GM21528 (cell line): ENCODE measurements at regions not wholly inside any gene's neighbourhood (a gene's known extent, or its start where the extent isn't known, plus 50 kb on each side); places are given as distances from the start of the nearest gene placed in this dataset.
"Not testable (repeated sequence)": the region's sequence is repeated elsewhere in the genome, so short reads cannot be mapped to it uniquely, and the experiment has no call there.

Experiments used
- ATAC-seq: cut with Tn5 transposase; IDR thresholded peaks from one replicate; pipeline ENCODE4 v1.9.1; 2021; ENCODE audit warnings: mild to moderate bottlenecking, moderate library complexity; ENCODE audit not compliant: unreplicated experiment, low FRiP score

DNA sequence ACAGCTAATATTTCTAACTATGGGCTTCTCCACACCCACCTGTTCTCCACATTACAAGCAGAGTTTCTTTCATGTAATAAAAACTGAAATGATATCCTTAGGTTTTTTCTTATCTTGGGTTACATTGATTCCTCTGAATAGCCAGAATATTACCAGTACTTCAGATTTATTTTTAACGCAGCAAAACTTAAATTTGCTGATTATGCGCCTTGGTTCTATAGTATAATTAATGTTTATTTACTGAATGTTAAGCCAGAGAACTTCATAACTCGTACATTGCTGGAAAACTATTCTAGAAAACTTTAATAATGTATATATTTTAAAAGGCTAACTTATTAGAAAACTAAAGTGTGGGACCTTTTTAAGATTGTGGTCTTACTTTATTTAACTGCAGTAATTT is 577.2 kb downstream of the PRKD1 start:
- no peak for ATAC-seq

DNA sequence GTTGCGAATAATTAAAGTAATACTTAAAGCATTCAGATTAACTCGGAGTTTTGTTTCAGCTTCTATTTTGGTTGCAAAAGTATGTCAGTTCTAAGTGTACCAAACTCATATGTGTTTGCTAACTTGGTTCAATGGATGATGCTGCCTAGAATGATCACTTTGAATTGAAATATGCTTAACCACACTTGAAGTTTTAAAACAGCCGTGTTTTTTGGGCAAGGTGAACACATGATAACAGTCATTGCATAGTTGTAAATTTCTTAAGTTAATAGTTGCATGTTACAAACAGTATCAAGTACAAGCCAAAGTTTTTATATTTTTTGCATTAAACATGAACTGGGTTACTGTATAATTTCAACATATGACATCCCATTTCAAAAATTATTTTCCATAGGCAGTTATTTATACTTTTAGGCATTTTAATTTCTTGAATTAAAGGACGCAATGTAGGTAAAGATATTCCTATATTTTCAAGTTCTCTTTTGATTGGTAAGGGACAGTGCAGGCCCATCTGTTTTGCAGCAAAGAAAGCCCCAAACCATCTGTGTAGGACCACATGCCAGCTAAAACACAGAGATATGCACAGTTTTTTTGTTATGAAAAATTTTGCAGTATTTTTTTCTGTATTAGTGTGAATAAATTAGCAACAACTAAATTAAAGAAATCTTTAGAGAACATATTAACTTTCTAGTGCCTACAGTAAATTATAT is 575.5 kb downstream of the PRKD1 start:
- no peak for ATAC-seq

DNA sequence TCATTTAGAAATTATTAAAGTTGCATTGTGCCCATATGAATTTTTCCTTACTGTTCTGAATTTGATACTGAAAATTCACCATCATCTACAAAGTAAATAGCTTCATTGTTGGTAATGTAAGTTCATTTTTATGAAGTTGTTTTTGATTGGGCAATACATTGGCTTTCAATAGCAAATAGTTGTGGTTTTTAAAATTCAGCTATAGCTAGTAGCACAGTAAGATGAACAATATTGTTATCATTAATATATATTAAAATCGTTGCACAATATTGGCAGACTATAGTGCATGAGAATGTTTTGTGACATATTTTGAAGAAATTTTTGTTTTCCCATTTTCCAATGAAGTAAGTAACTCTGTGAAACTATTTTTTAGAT is 575.0 kb downstream of the PRKD1 start:
- ATAC-seq = no peak

DNA sequence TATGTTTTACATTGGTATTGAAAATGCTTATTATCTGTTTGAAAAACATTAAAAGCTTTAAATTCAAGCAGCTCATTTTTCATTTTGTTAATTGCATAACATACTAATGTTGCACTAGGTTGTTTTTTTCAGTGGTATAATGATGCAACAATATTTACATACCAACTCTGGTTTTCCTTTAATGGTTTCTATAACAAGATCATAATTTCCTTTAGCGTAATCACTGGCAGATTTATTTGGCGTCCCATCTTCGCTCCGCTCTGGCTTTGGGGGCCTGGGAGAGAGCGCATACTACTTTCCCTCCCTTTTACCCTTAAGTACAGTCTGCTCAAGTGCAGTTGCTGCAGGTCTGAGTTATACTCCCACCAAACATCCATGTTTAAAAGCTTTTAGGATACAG is 574.1 kb downstream of the PRKD1 start:
- ATAC-seq = no peak

DNA sequence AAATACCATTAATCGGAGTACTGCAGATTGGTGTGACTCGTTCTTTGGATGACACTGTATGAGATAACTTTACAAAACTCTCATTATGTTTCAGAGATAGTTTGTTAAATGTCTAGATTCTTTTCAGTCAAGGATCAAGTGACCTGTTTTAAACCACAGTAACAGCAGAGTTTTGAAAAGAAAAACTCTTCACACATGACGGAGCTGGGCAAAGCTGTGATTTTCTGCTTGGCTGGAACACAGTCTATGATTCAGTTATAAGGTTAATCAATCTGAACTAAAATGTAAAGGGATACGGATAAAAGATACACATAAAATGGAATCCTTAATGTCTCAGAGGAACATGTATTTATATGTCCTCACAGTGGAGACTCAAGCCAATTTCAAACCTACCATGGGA is 573.2 kb downstream of the PRKD1 start:
- no peak for ATAC-seq

DNA sequence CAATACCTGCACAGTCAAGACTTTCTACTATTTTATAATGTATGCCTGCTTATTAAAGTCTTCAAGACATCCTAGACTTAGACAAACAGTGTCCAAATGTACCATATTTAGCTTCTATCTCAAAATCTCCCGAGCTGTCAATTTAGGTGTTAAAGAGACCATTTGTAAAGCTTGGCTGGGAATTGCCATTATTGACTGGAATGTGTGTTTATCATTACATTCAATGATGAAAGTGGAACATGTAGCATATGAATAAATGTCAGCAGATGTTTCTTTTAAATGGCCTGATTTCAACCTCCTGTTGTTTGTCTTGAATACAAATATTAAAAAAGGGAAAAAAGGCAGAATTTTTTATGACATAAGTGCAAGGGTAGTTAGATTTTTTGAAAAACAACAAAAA is 572.3 kb downstream of the PRKD1 start:
- no peak for ATAC-seq

DNA sequence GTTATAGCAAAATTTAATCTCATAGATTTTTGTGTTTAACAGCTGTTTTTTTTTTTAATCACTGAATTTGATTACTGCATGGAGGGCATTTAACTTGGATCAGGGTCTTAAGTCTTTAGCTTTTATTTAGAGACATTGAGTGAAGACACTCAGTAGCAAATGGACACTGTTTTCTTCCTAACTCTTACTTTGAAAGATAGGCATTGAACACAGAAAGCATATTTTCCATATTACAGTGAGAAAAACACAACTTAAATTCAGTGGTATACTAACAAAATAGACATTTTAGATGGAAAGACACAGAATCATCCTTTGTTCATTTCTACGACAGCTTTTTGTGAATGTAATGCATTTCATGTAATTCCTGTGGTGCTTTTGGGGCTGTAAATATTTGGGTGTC is 571.8 kb downstream of the PRKD1 start:
- no peak for ATAC-seq

DNA sequence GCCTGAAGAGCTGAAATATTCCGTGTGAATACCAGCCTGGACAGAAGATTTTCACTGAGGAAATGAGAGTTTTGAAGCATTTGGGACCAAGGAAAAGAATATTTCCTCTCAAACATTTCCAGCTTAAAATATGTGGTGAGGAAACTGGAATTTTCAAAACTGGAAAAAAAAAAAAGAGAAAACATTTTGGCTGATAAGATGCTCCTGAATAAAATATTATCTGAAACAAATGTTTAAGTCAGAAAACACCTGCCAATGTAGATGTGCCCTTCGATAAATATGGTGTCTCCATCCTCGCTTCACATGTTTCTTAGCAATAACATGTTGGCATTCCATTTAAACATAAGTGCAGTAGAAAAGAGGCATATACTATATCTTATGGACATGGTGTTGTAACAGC is 567.0 kb downstream of the PRKD1 start:
- ATAC-seq = no peak

DNA sequence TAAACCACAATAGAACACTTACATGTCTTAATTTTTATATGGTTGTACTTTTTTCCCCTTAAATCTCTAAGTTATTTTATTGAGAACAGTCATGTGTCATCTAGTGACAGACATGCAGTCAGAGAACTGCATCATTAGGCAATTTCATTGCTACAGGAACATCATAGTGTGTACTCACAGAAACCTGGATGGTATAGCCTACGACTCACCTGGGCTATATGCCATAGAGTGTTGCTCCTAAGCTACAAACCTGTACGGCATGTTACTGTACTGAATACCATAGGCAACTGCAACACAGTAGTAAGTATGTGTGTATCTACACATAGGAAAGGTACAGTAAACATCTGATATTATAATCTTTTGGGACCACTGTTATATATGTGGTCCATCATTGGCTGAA is 557.6 kb downstream of the PRKD1 start:
- no peak for ATAC-seq

DNA sequence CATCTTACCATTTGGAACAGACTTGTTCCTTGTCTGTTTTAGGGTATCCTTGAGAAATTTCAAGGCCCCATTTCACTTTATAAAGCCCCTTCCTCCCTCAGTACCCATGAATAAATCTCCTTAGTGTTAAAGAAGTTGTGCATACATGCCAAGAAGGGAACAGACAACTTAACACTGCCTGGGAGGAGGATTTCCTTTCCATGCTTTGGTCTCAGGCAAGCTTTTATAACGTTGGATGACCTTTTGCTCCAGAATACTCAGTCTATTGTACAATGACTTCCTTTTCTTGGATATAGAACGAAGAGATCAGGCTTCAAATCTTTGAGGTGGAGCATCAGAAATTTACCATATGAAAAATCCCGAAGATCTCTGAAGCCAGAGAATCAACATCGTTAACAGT is 551.4 kb downstream of the PRKD1 start:
- no peak for ATAC-seq

DNA sequence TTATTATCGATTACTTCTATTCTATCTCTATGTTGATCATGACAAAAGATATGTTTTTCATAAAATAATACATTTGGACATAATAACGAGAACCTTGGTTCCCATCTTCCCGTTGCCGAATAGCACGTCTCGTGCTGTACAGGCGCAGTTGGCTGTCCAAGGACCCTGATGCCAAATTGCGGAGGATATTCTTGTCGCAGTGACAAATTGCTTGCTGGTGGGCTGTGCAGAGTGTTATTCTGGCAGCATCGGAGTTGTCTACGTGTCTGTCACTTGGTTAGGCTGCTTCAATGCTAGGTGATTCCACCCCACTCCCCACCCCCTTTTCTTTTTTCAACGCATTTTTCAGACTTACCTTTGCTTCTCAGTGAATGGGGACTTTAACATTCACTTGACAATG is 546.8 kb downstream of the PRKD1 start:
- ATAC-seq = no peak

DNA sequence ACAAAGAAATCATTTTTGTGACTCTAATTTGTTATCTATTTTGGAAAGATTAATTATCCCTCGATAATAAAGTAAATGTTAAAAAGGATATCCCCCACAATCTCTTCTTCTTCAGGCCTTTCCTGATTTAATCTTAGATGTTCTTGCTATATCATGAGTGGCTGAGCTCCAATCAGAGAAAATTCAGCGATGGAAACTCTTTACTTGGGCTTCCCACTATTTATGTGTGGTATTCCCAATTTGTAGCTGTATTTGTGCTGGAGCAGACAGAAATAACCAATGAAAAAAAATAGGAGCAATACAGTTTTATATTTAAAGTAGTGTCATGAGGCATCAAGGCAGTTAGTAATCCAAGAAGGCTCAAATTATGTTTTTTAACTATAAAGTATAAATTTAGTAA is 539.1 kb downstream of the PRKD1 start:
- ATAC-seq = no peak

DNA sequence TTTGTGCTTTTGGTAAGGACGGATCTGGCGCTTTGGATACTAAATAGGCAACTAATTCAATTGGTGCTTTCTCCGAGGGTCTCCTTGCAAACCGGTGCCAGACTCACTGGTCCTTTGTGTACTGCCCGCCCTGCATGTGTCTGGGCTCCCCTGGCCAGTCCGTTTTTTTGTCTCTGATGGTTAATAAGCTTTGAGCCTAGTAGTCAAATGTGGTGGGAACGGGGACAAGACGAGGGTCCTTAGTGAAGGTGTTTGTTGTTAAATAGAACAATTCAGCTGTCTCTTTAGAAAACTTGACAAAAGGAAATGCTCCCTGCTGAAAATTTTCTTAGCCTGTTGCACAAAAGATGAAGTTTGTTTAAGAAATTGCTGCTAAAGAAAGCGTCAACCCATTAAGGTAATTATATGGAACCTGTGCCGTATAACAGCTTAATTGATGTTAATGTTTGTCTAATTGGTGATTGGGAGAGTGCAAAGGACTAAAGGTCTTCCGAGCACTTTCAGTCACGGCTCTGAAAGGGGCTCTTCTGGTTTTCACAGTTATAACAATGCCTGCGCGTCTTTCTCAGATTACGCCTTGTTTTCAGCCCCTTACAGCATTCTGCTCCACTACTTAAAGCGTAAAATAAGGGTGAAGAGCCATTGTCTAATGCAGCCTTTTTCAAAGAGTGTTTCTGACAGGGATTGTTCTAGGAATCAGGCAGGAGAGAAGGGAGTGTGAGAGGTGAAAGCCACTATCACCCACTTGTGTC is 537.4 kb downstream of the PRKD1 start:
- no peak for ATAC-seq

DNA sequence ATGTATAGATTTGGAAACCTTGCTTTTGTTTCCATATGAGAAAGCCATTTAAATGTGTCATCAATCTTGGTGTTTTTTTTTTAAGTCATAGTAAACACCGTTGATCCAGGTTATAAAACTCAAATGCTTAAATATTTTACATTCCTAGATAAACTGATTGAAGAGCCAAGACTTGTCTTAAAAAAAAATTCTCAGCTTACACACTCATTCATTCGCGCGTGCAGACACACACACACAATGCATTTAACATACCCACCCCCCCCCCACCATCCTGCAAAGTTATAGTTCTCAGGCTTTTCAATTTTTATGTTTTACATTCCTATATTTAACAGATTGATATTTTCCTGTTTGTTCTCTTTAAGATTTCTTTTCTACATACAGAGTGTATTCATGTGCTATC is 536.4 kb downstream of the PRKD1 start:
- ATAC-seq = no peak

DNA sequence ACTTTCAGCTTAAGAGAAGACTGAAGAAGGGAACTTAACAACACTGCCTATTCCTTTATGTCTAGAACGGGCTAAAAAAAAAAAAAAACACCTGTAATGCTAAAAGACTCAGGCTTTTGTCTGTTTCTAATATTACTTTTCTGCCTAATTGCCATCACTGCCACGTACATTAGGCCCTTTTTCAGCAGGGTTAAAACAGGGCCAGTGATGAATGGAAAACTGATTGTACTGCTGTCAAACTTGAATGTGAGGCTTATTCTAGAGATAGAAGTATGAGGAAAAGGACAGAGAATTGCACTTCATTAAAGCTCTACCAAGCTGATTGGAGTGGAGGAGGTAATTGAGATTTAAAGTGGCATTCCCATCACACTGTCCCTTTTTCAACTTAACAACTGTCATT is 535.8 kb downstream of the PRKD1 start:
- ATAC-seq = no peak

DNA sequence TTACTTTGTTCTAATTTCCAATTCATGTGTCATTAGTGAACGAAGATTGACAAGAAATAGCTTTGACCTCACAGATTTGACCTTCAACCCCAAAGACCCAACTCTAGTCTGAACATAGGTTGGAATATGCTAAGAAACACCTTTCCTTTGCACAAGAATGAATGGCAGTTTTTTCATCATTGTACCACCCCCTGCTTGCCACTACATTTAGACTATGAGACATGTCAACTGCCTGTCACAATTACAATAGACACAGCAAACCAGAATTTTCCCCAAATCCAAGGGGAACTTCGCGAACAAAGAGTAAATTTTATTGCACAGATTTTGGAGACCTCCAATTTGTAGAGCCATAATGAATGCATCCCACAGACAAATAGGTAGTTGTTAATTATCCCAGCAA is 535.4 kb downstream of the PRKD1 start:
- ATAC-seq = no peak

DNA sequence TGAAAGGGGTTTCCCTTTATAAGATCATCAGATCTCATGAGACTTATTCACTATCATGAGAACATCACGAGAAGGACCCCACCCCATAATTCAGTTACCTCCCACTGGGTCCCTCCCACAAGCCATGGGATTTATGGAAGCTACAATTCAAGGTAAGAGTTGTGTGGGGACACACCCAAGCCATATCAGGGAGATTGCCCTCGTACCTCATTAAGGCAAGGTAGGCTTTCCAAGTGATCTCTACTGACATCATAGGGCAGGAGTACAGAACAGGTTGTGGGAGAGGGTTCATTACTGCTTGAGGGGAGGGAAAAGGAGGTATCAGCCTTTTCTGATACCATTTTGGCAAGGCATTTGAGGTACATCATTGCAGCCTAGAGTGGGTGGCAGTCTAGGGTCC is 524.6 kb downstream of the PRKD1 start:
- no peak for ATAC-seq

DNA sequence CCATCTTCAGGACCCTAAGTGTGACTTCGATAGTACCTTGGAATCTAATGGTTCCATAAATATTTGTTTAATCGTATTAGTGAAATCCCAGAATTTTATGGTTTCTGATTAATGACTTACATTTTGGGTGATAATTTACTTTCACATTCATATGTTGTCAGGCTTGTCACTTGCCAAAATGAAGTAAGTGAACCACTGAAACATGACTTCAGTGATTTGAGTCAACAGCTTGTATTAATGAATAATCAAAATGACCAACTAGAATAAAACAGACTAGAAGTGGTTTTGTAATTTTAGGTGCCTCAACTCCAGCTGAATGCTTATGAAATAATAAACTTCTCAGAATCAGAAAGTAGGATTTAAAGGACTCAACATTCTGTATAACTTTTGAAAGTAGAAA is 517.1 kb downstream of the PRKD1 start:
- no peak for ATAC-seq

DNA sequence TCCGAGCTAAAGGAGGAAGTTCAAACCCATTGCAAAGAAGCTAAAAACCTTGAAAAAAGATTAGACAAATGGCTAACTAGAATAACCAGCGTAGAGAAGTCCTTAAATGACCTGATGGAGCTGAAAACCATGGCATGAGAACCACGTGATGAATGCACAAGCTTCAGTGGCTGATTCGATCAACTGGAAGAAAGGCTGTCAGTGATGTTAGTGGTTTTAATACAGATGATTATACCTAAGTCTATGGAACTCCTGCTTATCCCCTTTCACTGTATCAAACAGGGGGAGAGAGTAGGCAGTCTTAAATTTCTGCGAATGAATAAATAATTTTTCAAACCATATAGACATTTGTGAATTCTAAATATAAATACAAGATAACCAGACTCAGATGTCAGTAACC is 512.7 kb downstream of the PRKD1 start:
- not testable (repeated sequence) for ATAC-seq

DNA sequence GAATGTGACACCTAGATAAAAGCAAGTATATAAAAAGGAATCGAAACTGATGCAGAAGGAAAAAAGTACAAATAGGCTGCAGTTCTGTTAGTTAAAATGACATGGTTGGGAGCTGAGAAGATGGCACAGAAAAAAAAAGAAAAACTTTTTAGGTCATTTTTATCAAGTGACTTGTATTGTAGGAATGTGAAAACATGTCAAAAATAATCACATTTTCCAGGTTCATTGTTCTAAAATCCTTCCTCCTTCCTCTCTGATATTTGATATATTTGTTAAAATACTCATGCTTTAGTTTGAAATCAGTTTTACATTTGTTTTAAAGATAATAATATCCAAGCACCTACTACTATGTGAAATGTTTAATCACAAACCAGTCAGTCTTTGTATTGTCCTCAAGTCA is 507.9 kb downstream of the PRKD1 start:
- ATAC-seq = no peak

DNA sequence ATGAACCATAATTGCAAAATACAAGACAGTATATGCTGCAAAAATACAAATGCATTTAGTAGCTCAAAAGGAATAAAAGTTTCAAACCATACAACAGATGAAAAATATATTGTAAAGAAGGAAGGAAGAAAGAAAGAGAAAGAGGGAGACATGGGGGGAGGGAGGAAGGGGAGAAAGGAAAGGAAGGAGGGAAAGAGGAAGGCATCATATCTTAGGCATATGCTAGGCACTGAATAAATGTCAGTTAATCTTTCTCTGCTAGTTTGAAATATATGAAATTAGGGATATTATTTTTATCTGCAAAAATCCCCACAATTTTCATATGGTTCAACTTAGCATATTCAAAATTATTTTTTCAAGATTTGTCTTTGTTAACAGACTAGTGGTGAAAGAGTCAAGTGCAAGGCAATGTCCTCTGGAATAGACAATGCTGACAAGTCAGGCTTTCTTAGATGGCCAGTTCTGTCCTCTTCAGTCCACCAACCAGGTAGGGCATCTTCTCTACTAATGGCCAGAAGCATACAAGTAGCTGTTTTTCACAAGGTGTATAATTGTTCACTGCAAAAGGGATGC is 506.4 kb downstream of the PRKD1 start:
- ATAC-seq = no peak
